Right renal pelvis (tissue), 4 donors: ENCODE measurements at regions not wholly inside any gene's neighbourhood (a gene's known extent, or its start where the extent isn't known, plus 50 kb on each side); places are given as distances from the start of the nearest gene placed in this dataset.

ENCODE experiments used
- DNase-seq, 4 donors: peaks; one replicate each; pipeline ENCODE4 v3.0.0-alpha.2; 2013; ENCODE audit warnings: low read depth in 4 of 4, low spot score in 3 of 4, missing footprints in 1 of 4

DNA sequence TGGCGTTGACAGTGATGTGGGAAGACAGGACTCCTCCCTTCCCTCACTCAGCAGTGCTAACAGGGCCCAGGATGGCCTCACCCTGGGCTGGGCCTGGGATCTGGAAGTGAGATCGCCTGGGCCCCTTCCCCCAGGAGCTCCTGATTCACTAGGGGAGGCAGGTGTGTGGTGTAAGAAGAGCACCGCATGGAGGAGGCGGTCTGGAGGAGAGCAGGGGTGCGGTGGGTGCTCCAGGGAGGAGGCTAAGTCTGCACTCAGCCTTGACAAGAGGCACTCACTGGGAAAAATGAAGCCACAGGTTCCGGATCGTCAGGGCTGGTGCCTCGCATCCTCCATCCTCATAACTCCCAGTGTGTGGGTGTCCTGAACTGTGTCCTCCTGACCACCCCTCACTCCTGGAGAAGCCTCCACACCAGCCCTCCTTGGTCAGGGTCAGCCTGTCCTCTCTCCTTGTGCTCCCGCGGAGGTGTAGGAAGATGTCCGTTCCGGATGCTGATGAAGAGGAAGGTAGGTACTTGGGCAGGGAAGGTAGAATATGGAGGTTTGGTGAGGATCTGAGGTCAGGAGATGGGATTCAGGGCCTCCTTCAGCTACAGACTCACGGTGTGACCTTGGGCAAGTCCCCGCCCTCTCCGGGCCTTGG is 142.1 kb upstream of the WNT4 start:
- DNase-seq = no peak

DNA sequence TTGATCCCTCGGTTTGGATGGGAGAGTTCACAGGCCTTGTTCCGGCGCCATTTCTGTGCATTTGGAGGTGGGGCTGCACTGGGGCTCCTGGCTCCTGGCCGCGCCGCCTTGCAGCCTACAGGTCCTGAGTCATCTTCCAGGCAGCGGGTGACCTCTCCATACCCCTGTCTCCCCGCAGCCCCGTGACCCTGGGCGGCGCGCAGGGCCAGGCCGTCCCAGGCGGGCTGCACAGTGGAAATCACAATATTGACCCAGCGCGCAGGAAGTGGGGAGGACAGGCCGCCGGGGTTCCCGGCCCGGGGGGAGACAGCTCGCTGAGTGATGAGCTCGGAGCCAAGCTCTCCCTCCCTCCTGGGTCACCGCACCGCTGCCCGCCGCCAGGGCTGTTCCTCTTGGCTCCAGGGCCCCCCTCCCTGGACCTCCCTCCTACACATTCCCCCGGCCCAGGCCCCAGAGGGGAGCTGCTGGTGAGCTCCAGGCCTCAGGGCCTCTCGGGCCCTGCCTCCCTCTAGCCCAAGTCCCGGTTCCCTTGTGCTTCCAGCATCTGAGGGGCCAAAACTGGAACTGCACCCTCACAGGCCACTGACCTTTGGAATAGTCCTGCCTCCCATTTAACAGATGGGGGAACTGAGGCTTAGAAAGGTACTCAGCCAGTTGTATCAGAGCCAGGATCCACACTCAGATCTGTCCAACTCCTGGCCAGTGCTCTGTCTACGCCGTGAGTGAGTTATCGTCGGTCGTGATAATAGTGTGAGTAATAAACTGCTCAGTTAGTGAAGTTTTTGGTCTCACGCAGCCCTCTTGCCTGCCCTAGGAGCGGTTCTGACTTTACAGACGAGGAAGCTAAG is 142.9 kb upstream of the WNT4 start:
- no peak for DNase-seq

DNA sequence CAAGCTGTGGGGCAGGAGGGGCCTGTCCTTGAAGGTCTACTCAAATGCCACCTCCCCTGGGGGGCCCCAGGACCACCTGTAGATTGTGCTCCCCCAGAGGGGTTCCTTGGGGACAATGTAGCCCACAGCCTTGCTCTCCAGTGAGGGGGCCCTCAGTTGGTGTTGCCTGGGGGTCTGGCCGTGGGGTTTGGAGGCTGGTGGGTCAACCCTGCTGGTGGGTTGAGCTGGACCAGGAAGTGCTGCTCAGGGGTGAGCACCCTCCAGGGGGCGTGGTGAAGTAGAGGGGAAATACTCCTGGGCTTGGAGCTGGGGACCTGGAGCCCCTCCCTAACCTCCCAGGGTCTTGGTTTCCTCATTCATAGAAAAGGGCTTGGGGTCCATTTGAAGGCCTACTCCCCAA is 143.6 kb upstream of the WNT4 start:
- DNase-seq = no peak

DNA sequence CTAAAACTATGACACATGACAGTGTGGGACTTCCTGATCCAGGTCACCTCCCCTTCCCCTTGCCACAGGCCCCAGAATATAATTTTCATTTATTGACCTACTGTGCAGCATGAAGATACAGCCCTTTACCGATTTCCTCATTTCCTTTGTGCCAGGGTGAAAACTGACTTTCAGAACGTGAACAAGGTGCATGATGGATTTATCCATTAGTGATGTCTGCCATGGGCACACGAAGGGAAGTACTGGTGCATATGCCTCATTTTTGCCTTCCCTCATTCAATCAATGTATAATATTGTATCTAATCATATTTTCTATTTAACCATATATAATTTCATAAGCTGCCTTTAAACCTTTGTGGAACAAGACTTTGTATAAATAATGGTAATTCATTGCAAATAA is 144.4 kb upstream of the WNT4 start:
- DNase-seq = no peak

DNA sequence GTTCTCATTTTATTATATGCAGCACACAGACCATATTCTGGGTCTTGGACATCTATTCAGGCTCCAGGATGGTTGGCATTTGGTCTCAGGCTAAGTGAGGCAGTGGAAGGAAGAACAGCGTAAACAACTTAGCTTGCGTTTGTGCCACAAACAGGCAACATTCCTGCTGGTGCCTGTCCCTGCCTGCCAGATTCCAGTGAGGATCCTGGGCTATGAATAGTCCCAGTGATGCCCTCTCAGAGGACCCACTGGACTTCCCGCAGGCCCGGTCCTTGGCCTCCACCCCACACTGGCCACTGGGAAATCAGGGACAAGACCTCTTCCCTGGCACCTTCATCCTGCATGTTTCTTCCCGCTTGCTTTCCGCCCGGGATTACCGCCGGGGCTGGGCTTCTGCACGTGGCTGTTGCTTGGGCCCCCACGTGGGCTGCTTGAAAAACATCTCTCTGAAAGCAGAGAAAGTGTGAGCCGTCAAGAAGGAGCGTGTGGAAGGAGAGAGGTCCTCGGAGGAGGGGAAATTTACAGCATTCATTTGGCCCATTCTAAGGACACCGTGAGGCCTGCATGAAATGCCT is 145.1 kb upstream of the WNT4 start:
- no peak for DNase-seq

DNA sequence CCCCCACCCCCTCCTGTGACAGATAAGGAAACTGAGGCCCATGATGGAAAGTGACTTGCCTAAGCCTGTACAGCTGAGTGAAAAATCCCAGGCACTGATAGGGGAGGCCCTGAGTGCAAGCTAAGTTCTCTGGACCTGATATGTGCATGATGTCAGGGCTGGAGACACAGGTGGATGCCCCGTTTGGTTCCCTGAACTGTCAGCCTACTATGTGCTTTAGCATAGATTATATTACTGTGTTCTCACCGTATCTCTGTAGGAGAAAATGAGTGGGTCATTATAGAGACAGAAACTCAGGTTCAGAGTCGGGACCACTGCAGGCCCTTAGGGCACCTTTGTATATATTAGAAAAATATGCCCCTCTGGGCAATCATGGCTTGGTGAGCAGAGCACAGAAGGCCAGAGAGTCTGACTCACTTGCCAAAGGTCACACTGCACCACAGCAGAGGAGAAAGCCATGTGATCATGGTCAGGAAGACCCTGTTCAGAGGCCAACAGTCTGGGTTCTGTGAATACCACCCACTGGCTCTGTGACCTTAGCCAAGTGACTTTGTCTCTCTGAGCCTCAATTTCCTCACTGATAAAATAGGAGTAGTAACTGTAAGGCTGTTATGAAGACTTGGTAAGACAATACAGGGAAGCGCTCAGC is 145.8 kb upstream of the WNT4 start:
- no peak for DNase-seq

DNA sequence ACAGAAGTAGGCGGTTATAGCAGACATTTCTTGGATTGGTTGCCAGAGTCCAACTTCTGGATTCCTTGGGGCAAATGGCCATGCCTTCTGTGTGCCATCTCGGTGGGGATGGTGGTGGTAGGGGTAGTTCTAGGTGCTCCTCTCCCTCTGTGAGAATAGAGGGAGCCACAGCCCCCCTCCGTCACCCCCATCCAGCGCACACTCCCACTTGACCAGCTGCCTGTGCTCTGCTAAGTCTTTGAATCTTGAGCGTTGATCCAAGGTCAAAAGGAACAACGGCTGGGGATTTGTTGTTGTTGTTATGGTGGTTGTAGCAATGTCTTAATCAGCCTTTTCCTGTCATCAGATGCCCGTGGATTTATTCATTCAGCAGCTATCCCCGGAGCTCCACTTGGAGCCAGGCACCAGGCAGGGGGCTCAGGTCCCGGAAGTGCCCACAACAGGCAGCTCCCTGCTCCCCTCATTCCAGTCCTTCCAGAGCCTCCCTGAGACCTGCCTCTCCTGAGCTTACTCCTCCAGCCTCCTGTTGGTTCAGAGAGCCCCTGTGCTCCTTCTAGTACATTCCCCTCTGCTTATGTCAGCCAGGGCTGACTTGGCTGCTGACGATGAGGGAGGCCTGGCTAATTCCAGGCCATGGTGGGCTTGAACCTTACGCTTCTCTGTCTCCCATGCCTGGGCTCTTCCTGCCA is 146.6 kb upstream of the WNT4 start:
- no peak for DNase-seq

DNA sequence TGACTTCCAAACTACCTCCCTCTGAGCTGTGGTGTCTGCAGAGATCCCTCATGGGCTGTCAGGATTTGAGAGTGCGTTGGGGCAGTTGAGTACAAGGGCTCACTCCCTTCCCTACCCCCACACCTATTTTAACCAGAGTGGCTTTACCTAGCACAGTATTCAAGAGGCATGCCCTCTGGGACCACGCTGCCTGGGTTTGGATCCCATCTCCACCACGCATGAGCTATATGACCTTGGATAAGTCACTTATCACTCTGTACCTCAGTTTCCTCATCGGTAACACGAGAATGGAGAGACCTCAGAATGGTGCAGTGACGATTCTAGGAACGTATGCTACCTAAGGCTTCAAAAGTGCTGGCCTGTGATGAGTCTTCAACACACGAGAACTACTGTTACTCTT is 147.3 kb upstream of the WNT4 start:
- DNase-seq = no peak

DNA sequence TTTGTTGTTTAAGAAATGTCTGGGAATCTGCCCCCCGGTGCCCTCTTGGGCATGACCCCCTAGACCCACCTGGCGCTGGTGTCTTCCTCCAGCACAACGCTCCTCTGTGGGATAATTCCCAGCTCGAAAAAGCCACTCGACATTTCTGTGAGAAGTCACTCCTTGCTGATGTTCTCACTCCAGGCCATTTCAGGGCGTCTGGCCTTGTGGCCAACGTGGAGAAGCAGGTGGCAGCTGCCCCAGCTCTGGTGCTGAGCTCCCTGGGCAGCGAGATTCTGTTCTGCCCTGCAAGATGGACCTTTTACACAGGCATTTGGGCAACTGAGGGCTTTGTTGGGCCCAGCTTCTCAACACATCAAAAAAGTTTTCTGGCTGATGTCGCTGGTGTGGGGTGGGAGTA is 147.7 kb upstream of the WNT4 start:
- DNase-seq = no peak

DNA sequence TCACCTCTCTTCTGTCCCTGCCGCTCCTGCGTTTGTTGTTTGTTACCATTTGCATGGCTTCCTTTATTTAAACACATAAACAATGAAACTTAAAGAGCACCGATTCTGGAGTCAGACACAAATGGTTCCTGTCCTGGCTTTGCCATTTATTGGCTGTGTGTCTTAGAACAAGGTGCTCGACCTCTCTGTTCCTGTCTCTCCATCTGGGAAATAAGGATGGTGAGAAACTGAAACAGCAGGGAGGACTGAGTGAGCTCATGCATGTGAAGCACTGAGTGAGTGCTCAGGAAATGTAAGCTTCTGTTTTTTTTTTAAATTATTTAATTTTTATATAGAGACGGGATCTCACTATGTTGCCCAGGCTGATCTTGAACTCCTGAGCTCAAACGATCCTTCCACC is 148.2 kb upstream of the WNT4 start:
- no peak for DNase-seq

DNA sequence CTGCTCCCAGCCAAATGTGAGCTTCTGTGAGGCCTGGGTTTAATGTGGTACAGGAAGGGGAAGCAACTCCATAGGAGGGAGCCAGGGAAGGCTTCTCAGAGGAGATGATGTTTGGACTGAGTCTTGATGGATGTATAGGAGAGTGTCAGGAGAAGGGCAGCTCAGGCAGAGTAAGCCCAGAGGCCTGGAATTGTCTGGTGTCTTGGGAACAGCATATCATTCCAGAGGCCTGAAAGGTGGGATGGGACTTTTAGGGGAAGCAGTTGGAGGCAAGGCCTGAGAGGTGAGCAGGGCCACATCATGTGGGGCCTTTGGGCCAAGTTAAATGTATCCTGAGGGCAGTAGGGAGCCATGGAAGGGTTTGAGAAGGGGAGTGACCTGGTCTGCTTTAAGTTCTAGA is 148.6 kb upstream of the WNT4 start:
- DNase-seq = no peak

DNA sequence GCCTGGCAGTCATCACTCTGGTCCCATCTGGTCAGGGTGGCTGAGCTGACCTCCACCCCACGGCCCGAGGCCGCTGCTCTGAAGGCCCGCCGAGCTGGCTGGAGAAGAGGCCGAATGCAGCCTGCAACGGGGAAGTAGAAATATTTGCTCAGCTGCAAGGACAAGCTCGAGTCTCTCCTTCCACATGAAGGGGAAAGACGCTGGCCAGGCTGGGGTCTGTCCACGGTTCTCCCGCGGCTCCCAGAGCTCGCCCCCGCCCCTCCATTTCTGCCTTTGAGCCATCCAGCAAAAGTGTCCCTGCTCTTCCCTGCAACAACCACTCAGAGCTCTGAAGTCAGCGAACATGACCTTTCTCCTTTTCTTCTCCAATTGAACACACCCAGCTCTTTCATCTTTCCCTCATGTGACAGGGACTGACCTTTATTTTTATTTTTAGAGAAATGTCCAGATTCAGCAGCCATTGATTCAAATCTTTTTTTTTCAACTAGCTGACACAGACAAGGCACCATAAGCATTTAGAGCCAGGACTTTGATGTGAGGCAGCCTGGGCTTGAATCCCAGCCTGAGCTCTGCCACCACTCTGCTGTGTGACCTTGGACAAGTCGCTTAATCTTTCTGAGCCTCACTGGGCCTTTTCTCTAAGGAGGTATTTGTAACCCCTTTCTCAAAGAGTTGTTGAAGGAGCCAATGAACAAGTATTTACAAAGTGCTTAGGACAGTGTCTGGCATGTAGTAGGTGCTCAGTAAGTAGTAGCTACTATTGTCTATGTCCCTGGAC is 149.3 kb upstream of the WNT4 start:
- DNase-seq = no peak

DNA sequence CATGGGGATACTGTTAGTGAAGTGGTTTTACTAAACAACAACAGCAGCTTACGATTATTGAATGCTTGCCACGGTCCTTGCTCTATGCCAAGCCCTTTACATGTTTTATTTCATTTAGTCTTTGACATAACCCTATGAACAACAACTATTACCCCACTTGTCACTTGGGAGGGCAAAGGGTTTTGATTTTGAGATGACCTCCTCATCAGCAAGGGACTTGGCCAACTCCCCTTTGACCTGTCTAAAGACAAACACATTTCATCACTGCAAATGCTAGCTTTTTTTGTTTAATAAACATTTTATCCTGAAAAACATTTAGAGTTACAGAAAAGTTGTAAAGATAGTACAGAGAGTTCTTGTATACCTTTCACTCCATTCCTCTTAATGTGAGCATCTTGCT is 152.5 kb upstream of the WNT4 start:
- DNase-seq = no peak

DNA sequence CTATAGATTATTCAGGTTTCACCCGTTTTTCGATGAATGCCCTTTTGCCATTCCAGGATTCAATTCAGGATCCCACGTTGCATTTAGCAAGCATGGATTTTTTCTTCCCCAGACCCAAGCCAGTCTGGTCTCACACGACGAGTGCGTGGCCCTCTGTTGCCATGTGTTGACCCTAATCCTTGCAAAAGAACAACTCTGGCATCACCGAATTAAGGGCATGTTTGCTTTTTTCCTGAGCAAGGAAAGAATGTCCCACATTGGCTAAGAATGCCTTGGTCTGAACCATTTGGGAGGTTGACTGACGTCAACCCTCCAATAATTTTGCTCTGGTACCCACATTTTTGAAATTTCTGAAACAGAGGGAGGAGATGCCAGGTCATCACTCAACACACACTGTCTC is 153.0 kb upstream of the WNT4 start:
- no peak for DNase-seq

DNA sequence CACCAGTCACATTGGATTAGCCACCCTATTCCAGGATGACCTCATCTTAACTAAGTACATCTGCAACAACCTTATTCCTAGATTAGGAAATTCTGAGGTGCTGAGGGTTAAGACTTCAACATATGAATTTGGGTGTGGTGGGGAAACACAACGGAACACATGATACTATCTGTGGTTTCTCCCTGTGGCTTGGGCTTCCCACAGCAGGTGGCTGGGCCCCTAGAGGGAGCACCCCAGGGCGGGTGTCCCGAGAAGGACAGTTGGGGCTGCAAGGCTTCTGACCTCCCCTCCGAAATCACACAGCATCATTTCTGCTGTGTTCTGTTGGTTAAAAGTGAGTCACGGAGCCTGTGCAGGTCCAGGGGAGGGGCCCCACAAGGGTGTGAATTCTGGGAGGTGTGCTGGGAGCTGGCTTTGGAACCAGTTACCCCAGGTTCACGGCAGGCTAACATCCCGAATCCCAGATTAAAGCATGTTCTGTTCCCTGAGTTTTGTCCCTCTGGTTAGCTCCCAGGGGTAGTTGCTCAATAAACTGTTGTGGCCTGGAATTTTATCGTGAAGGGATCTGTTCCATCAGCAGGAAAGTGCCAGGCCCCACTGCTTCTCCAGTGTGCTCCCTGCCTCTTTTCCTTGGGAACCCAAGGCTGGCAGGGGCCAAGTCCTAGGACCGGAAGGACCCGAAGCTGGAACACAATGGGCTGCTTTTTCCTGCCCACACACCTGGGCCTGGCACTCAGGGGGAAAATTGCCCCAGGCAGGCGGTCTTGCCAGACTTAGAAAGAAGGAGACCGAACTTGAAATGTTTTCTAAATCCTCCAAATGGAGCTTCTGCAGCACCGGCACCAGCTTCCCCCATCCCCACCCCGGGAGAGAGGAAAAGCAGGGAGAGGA is 154.0 kb upstream of the WNT4 start:
- DNase-seq = no peak

DNA sequence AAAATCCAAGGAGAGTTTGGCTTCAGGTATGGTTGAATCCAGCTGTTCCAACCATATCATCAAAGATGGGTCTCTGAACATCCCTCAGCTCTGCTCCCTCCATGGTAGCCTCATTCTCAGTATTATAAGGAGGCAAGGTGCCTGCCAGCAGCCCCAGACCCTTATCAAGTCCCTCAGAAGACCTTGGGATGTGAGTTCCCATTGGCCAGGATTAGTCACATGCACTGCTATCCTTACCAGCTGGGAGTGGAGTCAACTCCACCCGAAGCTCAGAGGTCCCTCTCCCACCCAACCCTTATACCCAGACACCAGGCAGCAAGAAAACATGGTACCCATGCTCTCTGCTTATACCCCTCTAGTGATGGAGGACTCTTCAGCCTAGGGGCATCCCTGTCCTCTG is 153.7 kb upstream of the ZBTB40 start:
- no peak for DNase-seq

DNA sequence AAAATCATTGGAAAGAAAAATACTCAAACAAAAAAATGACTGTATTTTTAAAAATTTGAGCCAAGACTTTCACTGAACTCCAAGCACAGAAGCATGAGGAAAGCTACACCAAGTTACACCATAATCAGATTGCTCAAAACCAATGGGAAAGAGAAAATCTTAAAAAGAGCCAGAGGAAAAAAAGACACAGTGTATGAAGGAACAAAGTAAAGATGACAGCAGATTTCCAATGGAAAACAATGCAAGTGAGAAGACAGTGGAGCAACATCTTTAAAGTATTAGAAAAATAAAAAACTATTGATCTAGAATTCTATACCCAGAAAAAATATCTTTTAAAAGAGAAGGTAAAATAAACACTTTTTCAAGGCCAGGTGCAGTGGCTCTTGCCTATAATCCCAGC is 147.8 kb upstream of the ZBTB40 start:
- no peak for DNase-seq

DNA sequence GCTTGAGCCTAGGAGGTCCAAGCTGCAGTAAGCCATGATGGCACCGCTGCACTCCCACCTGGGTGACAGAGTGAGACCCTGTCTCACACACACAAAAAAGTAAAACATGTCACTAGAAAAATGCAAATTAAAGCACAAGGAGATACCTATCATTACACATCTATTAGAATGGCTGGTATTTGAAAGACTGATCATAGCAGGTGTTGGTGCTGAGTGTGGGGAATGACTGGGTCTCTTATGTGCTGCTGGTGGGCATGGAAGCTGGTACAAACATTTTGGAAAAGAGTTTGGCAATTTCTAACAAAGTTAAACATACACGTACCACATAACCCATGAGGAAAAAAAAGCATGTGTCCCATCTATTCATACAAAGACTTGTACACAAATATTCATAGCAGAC is 142.1 kb upstream of the ZBTB40 start:
- no peak for DNase-seq

DNA sequence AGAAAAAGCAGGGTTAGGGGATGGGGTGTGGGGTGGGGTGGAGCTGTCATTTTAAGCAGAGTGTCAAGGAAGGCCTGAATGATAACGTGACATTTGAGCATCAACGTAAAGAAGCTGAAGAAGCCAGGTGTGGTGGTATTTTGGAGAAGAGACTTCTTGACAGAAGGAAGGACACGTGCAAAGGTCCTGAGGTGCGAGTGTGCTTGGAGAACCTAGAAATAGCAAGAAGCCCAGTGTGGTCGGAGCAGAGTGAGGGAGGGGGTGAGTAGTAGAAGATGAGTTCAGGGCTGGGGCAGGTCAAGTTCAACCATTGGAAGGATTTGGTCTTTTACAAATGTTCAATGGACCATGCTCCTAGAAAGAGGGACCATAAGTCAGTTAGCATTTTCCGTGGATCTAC is 140.2 kb upstream of the ZBTB40 start:
- DNase-seq = no peak
